HEK293 (cell line): ENCODE measurements at regions not wholly inside any gene's neighbourhood (a gene's known extent, or its start where the extent isn't known, plus 50 kb on each side); places are given as distances from the start of the nearest gene placed in this dataset.

ENCODE experiments used
- ATF2 ChIP-seq: fragments of 450-650 bp; formaldehyde crosslinking; IDR thresholded peaks from 2 replicates; pipeline ENCODE4 v1.5.1; 2016; ENCODE audit warnings: missing biosample characterization, missing genetic modification characterization, low read depth
- CTCF ChIP-seq: fragments of 450-650 bp; formaldehyde crosslinking; IDR thresholded peaks from 2 replicates; pipeline ENCODE4 v1.5.1; 2016; ENCODE audit warnings: missing biosample characterization, missing genetic modification characterization
- ZBTB48 ChIP-seq: fragments of 450-650 bp; formaldehyde crosslinking; IDR thresholded peaks from 2 replicates; pipeline ENCODE4 v1.5.1; 2016; ENCODE audit warnings: missing biosample characterization, missing genetic modification characterization
- ZBTB49 ChIP-seq: fragments of 450-650 bp; formaldehyde crosslinking; IDR thresholded peaks from 2 replicates; pipeline ENCODE4 v1.5.1; 2016; ENCODE audit warnings: missing biosample characterization, missing genetic modification characterization, low read depth

- TF ChIP-seq ZBTB48 (tag by site-specific recombination) (no peak), ATF2 (tag by site-specific recombination) (no peak), ZBTB49 (no peak), CTCF (tag by site-specific recombination) (no peak)
Measured at GRCh38 chr21:17045214-17045853, 467.5 kb upstream of the CXADR start.
